Right atrium auricular region (tissue), 2 donors: ENCODE measurements at regions not wholly inside any gene's neighbourhood (a gene's known extent, or its start where the extent isn't known, plus 50 kb on each side); places are given as distances from the start of the nearest gene placed in this dataset.
A peak's percentile ranks its signal among the peaks of the same experiment; 100 is the strongest.

Experiments used
- DNase-seq: peaks from one replicate; pipeline ENCODE4 v3.0.0-alpha.2; 2019; ENCODE audit warnings: low spot score
- H3K27ac ChIP-seq, 2 donors: fragments of 200-600 bp; sonication (generic); 1 replicate in 1 of 2; 2 replicates in 1 of 2; pipeline ENCODE4 v1.5.1; 2016 to 2019
- H3K27me3 ChIP-seq, 2 donors: fragments of 200-600 bp; sonication (generic); one replicate each; pipeline versions ENCODE4 v1.5.1 to v1.6.0; 2017 to 2019
- H3K36me3 ChIP-seq: fragments of 200-600 bp; sonication (generic); one replicate; pipeline ENCODE4 v1.5.1; 2016
- H3K4me1 ChIP-seq, 2 donors: fragments of 200-600 bp; sonication (generic); one replicate each; pipeline versions ENCODE4 v1.5.1 to v1.6.0; 2017 to 2019
- H3K4me3 ChIP-seq, 2 donors: fragments of 200-600 bp; sonication (generic); 1 replicate in 1 of 2; 2 replicates in 1 of 2; pipeline ENCODE4 v1.5.1; 2017 to 2019; ENCODE audit warnings: mild to moderate bottlenecking in 1 of 2, moderate library complexity in 1 of 2
- H3K9me3 ChIP-seq, 2 donors: fragments of 200-600 bp; sonication (generic); one replicate each; pipeline ENCODE4 v1.5.1; 2019
- CTCF ChIP-seq, 2 donors: fragments of 200-600 bp; sonication (generic); IDR thresholded peaks; one replicate each; pipeline ENCODE4 v1.5.1; 2019; ENCODE audit warnings: antibody characterized with exemption in 2 of 2

- Histone ChIP-seq H3K27me3 (no peaks in the 10 kb centered on the region), H3K27ac (no peak overlapping the region), H3K9me3 (no peaks in the 10 kb centered on the region), H3K36me3 (no peaks in the 10 kb centered on the region), H3K4me1 (no peaks in the 10 kb centered on the region), H3K4me3 (no peak overlapping the region)
- TF ChIP-seq CTCF (IDR thresholded peaks at IDR 0.05), result no peak
- no peak for DNase-seq
Observed at GRCh38 chr13:70969321-70969720, 861.1 kb upstream of the KLHL1 start.

GRCh38 chr13:70967564-70967963, 859.3 kb upstream of the KLHL1 start:
- no peak for TF ChIP-seq CTCF (IDR thresholded peaks at IDR 0.05)
- H3K27me3 ChIP-seq, result no peaks in the 10 kb centered on the region
- no peaks in the 10 kb centered on the region for H3K36me3 ChIP-seq
- H3K4me3 ChIP-seq, result no peak overlapping the region
- H3K27ac ChIP-seq, result no peak overlapping the region
- H3K4me1 ChIP-seq, result no peaks in the 10 kb centered on the region
- H3K9me3 ChIP-seq, result no peaks in the 10 kb centered on the region
- no peak for DNase-seq

- DNase-seq, result no peak
- Histone ChIP-seq H3K4me1 (no peaks in the 10 kb centered on the region), H3K36me3 (no peaks in the 10 kb centered on the region), H3K4me3 (no peak overlapping the region), H3K27me3 (no peaks in the 10 kb centered on the region), H3K9me3 (no peaks in the 10 kb centered on the region), H3K27ac (no peak overlapping the region)
- TF ChIP-seq CTCF (IDR thresholded peaks at IDR 0.05), result no peak
Observed at GRCh38 chr13:70964874-70965273, 856.6 kb upstream of the KLHL1 start.

- no peak overlapping the region for H3K27ac ChIP-seq
- H3K9me3 ChIP-seq, result no peaks in the 10 kb centered on the region
- H3K27me3 ChIP-seq, result no peaks in the 10 kb centered on the region
- DNase-seq, result no peak
- no peaks in the 10 kb centered on the region for H3K4me1 ChIP-seq
- no peaks in the 10 kb centered on the region for H3K36me3 ChIP-seq
- TF ChIP-seq CTCF (IDR thresholded peaks at IDR 0.05), result no peak
- no peak overlapping the region for H3K4me3 ChIP-seq
Observed at GRCh38 chr13:70964124-70964523, 855.9 kb upstream of the KLHL1 start.

GRCh38 chr13:70960841-70961443, 852.7 kb upstream of the KLHL1 start:
- no peak overlapping the region for H3K27ac ChIP-seq
- H3K9me3 ChIP-seq, result no peaks in the 10 kb centered on the region
- no peaks in the 10 kb centered on the region for H3K36me3 ChIP-seq
- no peak overlapping the region for H3K4me3 ChIP-seq
- no peaks in the 10 kb centered on the region for H3K4me1 ChIP-seq
- H3K27me3 ChIP-seq, result no peaks in the 10 kb centered on the region
- peak; percentile 30 to 67 for TF ChIP-seq CTCF (IDR thresholded peaks at IDR 0.05)
- DNase-seq, result no peak
